Left ventricle myocardium inferior (tissue), 1 donor: ENCODE measurements at regions not wholly inside any gene's neighbourhood (a gene's known extent, or its start where the extent isn't known, plus 50 kb on each side); places are given as distances from the start of the nearest gene placed in this dataset.

ENCODE experiments used
- DNase-seq: peaks from one replicate; pipeline ENCODE4 v3.0.0-alpha.2; 2020
- H3K27ac ChIP-seq: fragments of 200-600 bp; replicated peaks from 2 replicates; pipeline ENCODE4 v1.8.0; 2021
- H3K27me3 ChIP-seq: fragments of 200-600 bp; 2 replicates; pipeline ENCODE4 v1.8.0; 2021; ENCODE audit warnings: low read depth
- H3K36me3 ChIP-seq: fragments of 200-600 bp; 2 replicates; pipeline ENCODE4 v1.8.0; 2021
- H3K4me1 ChIP-seq: fragments of 200-600 bp; 2 replicates; pipeline ENCODE4 v1.8.0; 2021
- H3K4me3 ChIP-seq: fragments of 200-600 bp; 2 replicates; pipeline ENCODE4 v1.8.0; 2021; ENCODE audit warnings: mild to moderate bottlenecking, moderate library complexity
- H3K9me3 ChIP-seq: fragments of 200-600 bp; replicated peaks from 2 replicates; pipeline ENCODE4 v1.8.0; 2021
- intact Hi-C: fragments of 100-400 bp; cut with micrococcal nuclease; formaldehyde crosslinking; loops from one replicate; pipeline ENCODE4 v1.11.0; 2022
- TF ChIP-seq, protein P1 (sequence below): fragments of 200-600 bp; IDR thresholded peaks from 2 replicates; pipeline ENCODE4 v1.8.0; 2021; ENCODE audit warnings: antibody characterized with exemption, mild to moderate bottlenecking, borderline replicate concordance
- donor health status: DM: no; HTN: yes; CAD: no; lungs with severe emphysema.

- Histone ChIP-seq H3K9me3 (no peaks in the 10 kb centered on the region), H3K4me1 (no peaks in the 10 kb centered on the region), H3K36me3 (no peaks in the 10 kb centered on the region), H3K27me3 (no peaks in the 10 kb centered on the region), H3K4me3 (no peak overlapping the region), H3K27ac (no peak overlapping the region)
- TF ChIP-seq, protein P1, sequence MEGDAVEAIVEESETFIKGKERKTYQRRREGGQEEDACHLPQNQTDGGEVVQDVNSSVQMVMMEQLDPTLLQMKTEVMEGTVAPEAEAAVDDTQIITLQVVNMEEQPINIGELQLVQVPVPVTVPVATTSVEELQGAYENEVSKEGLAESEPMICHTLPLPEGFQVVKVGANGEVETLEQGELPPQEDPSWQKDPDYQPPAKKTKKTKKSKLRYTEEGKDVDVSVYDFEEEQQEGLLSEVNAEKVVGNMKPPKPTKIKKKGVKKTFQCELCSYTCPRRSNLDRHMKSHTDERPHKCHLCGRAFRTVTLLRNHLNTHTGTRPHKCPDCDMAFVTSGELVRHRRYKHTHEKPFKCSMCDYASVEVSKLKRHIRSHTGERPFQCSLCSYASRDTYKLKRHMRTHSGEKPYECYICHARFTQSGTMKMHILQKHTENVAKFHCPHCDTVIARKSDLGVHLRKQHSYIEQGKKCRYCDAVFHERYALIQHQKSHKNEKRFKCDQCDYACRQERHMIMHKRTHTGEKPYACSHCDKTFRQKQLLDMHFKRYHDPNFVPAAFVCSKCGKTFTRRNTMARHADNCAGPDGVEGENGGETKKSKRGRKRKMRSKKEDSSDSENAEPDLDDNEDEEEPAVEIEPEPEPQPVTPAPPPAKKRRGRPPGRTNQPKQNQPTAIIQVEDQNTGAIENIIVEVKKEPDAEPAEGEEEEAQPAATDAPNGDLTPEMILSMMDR, result no peak
- intact Hi-C loops, result no loop called here
- DNase-seq, result no peak
Measured at GRCh38 chr20:54773643-54774000, 298.2 kb downstream of the DOK5 start.

DNA sequence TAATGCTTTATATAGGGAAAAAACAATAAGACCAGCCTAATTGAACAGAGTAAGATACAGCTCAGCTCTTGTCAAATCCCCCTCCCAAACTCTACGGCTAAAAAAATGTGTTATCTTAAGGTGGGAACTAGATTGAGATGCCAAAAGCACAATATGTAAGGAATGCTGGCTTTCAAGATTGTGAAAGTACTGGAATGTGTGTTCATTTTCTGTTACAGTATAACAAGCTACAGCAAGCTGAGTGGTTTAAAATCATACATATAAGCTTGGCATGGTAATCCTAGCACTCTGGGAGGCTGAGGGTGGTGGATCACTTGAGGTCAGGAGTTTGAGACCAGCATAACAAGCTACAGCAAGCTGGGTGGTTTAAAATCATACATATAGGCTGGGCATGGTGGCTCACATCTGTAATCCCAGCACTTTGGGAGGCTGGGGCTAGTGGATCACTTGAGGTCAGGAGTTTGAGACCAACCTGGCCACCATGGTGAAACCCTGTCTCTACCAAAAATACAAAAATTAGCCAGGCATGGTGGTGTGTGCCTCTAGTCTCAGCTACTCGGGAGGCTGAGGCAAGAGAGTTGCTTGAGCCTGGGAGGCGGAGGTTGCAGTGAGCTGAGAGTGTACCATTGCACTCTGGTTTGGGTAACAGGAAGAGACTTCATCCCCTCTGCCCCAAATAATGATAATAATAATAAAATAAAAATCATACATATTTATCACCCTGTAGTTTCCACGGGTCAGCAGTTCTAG, 297.7 kb downstream of the DOK5 start:
- no peak for DNase-seq
- TF ChIP-seq, protein P1, result no peak
- H3K27me3 ChIP-seq, result no peaks in the 10 kb centered on the region
- no peaks in the 10 kb centered on the region for H3K36me3 ChIP-seq
- no peak overlapping the region for H3K4me3 ChIP-seq
- H3K9me3 ChIP-seq, result no peaks in the 10 kb centered on the region
- intact Hi-C loops, result no loop called here
- H3K4me1 ChIP-seq, result no peaks in the 10 kb centered on the region
- H3K27ac ChIP-seq, result no peak overlapping the region

GRCh38 chr20:54766483-54766882, 291.1 kb downstream of the DOK5 start:
- no peaks in the 10 kb centered on the region for H3K4me1 ChIP-seq
- TF ChIP-seq, protein P1, result no peak
- no peak overlapping the region for H3K4me3 ChIP-seq
- H3K36me3 ChIP-seq, result no peaks in the 10 kb centered on the region
- DNase-seq, result no peak
- no peaks in the 10 kb centered on the region for H3K27me3 ChIP-seq
- peaks cover 4% of the 10 kb centered on the region for H3K9me3 ChIP-seq
- intact Hi-C loops, result no loop called here
- no peak overlapping the region for H3K27ac ChIP-seq

DNA sequence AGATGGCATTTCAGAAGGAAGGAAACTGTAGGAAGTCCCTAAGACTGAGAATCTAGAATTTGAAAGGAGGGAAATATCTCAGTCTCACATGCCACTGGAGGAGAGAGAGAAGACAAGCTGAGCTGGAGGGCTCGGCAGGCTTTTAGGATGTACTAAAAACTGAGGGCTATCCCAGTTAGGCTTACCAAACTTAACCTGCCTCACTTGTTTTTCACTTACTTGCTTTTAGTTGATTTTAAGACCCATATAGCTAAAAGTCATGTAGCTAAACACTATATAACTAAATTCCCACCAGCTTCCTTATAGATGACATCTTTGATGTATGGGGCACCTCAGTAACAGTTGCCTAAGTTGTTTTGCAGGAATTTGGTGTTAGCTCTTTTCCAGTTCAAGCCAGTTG, 288.0 kb downstream of the DOK5 start:
- DNase-seq, result no peak

DNA sequence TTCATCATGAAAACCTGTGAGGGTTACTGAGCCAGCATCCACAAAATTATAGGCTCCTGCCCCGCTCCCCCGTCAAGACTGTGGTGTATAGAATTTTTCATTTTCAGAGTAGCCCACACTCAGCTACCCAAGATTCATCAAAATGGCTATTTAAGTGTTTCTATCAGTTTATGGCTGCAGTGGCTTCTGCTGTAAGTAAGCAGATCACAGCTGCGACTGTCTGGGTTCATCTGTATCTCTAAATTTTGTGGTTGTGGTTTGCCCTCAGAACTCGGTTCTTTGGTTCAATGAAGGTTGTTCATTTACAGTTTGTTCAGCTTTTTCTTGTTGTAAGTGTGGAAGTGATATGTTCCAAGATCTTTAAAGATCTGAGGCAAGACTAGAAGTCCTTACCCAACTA, 284.2 kb downstream of the DOK5 start:
- Histone ChIP-seq H3K9me3 (peaks cover 40% of the 10 kb centered on the region), H3K27me3 (no peaks in the 10 kb centered on the region), H3K27ac (no peak overlapping the region), H3K36me3 (no peaks in the 10 kb centered on the region), H3K4me3 (no peak overlapping the region), H3K4me1 (no peaks in the 10 kb centered on the region)
- TF ChIP-seq, protein P1, result no peak
- no peak for DNase-seq
- intact Hi-C loops, result no loop called here

More for the DNA sequence above, 288.0 kb downstream of the DOK5 start:
- TF ChIP-seq, protein P1, result no peak
- intact Hi-C loops, result no loop called here
- H3K27me3 ChIP-seq, result no peaks in the 10 kb centered on the region
- no peaks in the 10 kb centered on the region for H3K4me1 ChIP-seq
- no peak overlapping the region for H3K4me3 ChIP-seq
- peaks cover 18% of the 10 kb centered on the region for H3K9me3 ChIP-seq
- no peak overlapping the region for H3K27ac ChIP-seq
- no peaks in the 10 kb centered on the region for H3K36me3 ChIP-seq

DNA sequence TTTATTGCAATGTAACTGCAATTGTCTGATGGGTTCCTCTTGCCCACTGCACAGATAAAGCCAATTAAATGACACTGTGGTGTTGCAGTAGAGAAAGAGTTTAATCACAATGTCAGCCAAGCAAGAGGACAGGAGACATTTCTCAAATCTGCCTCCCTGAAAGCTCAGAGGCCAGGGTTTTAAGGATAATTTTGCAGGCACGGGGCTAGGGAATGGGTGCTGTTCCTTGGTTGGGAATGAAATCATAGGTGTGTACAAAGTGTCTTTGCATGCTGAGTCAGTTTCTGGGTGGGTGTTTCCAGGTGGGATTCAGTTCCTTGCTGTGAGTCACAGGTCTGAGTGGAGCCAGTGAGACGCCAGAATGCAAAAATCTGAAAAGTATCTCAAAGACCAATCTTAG, 271.4 kb downstream of the DOK5 start:
- TF ChIP-seq, protein P1, result no peak
- intact Hi-C loops, result no loop called here
- Histone ChIP-seq H3K9me3 (peaks cover 23% of the 10 kb centered on the region), H3K4me3 (no peak overlapping the region), H3K36me3 (no peaks in the 10 kb centered on the region), H3K27ac (no peak overlapping the region), H3K4me1 (no peaks in the 10 kb centered on the region), H3K27me3 (no peaks in the 10 kb centered on the region)
- DNase-seq, result no peak
